ENCODE measurements at regions not wholly inside any gene's neighbourhood (a gene's known extent, or its start where the extent isn't known, plus 50 kb on each side); places are given as distances from the start of the nearest gene placed in this dataset.
"Not testable (repeated sequence)": the region's sequence is repeated elsewhere in the genome, so short reads cannot be mapped to it uniquely, and the experiment has no call there.

- DNase-seq; H3K27me3 Mint-ChIP-seq; H3K27ac Mint-ChIP-seq; H3K4me1 Mint-ChIP-seq; H3K36me3 Mint-ChIP-seq (ENCODE audit: low read depth); H3K4me3 Mint-ChIP-seq; intact Hi-C loops (cut with micrococcal nuclease): not testable (repeated sequence)
- peaks cover 34% of the 10 kb centered on the region for H3K9me3 Mint-ChIP-seq
These were observed 1376.4 kb upstream of the DEFB115 start for GRCh38 chr20:29881107-29881506.

DNA sequence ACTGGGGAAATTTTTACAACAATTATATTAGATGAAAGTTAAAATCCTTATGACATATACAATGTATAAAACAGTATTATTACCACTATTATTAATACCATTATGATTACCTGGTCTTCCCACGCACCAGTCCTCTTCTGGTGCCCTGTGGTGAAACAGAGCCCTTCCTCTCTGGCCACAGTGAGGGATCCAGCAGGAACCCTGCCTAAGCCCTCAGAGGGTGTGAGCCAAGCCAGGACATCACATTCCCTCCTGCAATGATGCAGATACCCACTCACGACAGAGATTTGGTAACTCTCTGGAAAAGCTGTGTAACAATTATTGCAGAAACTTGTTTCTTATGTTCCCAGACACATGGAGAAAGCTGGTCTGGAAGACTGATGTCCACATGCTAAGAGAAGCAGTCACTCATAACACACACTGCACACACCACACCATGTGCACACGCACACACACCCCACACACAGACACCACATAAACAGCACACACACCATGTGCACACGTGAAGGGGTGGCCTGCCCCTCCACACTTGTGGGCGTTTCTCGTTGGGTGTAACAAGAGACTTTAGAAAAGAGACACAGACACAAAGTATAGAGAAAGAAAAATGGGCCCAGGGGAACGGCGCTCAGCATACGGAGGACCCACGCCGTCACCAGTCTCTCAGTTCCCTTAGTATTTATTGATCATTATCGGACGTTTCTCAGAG is 1373.8 kb upstream of the DEFB115 start:
- H3K27ac Mint-ChIP-seq; H3K27me3 Mint-ChIP-seq; H3K4me1 Mint-ChIP-seq; DNase-seq; intact Hi-C loops (cut with micrococcal nuclease); H3K4me3 Mint-ChIP-seq; H3K36me3 Mint-ChIP-seq (ENCODE audit: low read depth): not testable (repeated sequence)
- peaks cover 38% of the 10 kb centered on the region for H3K9me3 Mint-ChIP-seq

- peaks cover 38% of the 10 kb centered on the region for H3K9me3 Mint-ChIP-seq
- H3K27me3 Mint-ChIP-seq; H3K36me3 Mint-ChIP-seq (ENCODE audit: low read depth); H3K4me1 Mint-ChIP-seq; H3K4me3 Mint-ChIP-seq; DNase-seq; intact Hi-C loops (cut with micrococcal nuclease); H3K27ac Mint-ChIP-seq: not testable (repeated sequence)
These were observed 1373.1 kb upstream of the DEFB115 start for GRCh38 chr20:29884322-29884721.

DNA sequence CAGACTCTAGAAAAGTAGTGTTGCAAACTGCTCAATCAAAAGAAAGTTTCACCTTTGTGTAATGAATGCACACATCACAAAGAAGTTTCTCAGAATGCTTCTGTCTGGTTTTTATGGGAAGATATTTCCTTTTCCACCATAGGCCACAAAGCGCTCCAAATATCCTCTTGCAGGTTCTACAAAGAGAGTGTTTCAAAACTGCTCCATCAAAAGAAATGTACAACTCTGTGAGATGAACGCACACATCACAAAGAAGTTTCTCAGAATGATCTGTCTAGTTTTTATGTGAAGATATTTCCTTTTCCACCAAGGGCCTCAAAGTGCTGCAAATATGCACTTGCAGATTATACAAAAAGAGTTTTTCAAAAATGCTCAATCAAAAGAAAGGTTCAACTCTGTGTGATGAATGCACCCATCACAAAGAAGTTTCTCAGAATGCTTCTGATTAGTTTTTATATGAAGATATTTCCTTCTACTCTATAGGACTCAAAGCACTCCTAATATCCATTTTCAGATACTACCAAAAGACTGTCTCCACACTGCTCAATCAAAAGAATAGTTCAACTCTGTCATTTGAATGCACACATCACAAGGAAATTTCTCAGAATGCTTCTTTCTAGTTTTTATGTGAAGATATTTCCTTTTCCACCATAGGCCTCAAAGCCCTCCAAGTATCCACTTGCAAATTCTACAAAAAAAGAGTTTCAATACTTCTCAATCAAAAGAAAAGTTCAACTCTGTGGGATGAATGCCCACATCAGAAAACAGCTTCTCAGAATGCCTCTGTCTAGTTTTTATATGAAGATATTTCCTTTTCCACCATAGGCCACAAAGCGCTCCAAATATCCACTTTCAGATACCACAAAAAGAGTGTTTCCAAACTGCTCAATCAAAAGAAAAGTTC is 1371.9 kb upstream of the DEFB115 start:
- intact Hi-C loops (cut with micrococcal nuclease); H3K4me3 Mint-ChIP-seq; H3K4me1 Mint-ChIP-seq; H3K27ac Mint-ChIP-seq; H3K27me3 Mint-ChIP-seq; DNase-seq: not testable (repeated sequence)
- Mint-ChIP-seq H3K9me3 (peaks cover 38% of the 10 kb centered on the region), H3K36me3 (ENCODE audit: low read depth) (peaks cover 10% of the 10 kb centered on the region)

DNA sequence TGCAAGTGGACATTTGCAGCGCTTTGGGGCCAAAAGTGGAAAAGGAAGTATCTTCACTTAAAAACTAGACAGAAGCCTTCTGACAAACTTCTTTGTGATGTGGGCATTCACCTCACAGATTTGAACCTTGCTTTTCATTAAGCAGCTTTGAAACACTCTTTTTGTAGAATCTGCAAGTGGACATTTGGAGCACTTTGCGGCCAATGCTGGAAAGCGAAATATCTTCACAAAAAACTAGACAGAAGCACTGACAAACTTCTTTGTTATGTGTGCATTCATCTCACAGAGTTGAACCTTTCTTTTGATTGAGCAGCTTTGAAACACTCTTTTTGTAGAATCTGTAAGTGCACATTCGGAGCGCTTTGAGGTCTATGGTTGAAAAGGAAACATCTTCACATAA is 1365.9 kb upstream of the DEFB115 start:
- DNase-seq; H3K4me3 Mint-ChIP-seq; H3K27ac Mint-ChIP-seq; intact Hi-C loops (cut with micrococcal nuclease); H3K4me1 Mint-ChIP-seq; H3K27me3 Mint-ChIP-seq: not testable (repeated sequence)
- peaks cover 16% of the 10 kb centered on the region for H3K36me3 Mint-ChIP-seq (ENCODE audit: low read depth)
- H3K9me3 Mint-ChIP-seq, result peaks cover 18% of the 10 kb centered on the region
